ENCODE measurements at regions not wholly inside any gene's neighbourhood (a gene's known extent, or its start where the extent isn't known, plus 50 kb on each side); places are given as distances from the start of the nearest gene placed in this dataset.

GRCh38 chr12:126114441-126114840 is 1049.2 kb downstream of the AACS start:
- TF ChIP-seq CTCF (IDR thresholded peaks at IDR 0.05) (no peak), POLR2A (IDR thresholded peaks at IDR 0.05) (no peak), POLR2AphosphoS5 (IDR thresholded peaks at IDR 0.05) (no peak), EP300 (IDR thresholded peaks at IDR 0.05) (no peak)

Data from stomach (tissue), 4 donors.